ENCODE measurements at regions not wholly inside any gene's neighbourhood (a gene's known extent, or its start where the extent isn't known, plus 50 kb on each side); places are given as distances from the start of the nearest gene placed in this dataset.

DNA sequence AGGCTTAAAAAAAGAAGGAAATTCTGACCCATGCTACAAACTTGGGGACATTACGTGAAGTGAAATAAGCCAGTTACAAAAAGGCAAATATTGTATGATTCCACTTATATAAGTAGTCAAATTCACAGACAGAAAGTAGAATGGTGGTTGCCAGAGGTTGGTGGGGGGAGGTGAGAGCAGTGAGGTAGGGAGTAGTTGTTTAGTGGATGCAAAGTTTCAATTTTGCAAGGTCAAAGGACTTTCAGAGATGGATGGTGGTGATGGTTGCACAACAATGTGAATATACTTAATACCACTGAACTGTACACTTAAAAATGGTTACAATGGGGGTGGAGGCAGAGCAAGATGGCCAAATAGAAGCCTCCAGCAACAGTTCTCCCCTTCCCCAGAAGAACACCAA, 86.2 kb upstream of the PLXNC1 start:
- no peak overlapping the region for H3K4me3 ChIP-seq
- no peaks in the 10 kb centered on the region for H3K27me3 ChIP-seq
- TF ChIP-seq, protein P1, sequence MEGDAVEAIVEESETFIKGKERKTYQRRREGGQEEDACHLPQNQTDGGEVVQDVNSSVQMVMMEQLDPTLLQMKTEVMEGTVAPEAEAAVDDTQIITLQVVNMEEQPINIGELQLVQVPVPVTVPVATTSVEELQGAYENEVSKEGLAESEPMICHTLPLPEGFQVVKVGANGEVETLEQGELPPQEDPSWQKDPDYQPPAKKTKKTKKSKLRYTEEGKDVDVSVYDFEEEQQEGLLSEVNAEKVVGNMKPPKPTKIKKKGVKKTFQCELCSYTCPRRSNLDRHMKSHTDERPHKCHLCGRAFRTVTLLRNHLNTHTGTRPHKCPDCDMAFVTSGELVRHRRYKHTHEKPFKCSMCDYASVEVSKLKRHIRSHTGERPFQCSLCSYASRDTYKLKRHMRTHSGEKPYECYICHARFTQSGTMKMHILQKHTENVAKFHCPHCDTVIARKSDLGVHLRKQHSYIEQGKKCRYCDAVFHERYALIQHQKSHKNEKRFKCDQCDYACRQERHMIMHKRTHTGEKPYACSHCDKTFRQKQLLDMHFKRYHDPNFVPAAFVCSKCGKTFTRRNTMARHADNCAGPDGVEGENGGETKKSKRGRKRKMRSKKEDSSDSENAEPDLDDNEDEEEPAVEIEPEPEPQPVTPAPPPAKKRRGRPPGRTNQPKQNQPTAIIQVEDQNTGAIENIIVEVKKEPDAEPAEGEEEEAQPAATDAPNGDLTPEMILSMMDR (IDR thresholded peaks at IDR 0.05), result no peak
- no peak overlapping the region for H3K27ac ChIP-seq
- DNase-seq, result no peak
- no peaks in the 10 kb centered on the region for H3K36me3 ChIP-seq
- peaks cover 3% of the 10 kb centered on the region for H3K4me1 ChIP-seq (ENCODE audit: insufficient read depth)
- 96 to 100% (median 99%) methylated on average over 1 of the region's 1 CpG for WGBS, 3 donors
- no peaks in the 10 kb centered on the region for H3K9me3 ChIP-seq
- intact Hi-C loops (cut with DNase I), result no loop called here

DNA sequence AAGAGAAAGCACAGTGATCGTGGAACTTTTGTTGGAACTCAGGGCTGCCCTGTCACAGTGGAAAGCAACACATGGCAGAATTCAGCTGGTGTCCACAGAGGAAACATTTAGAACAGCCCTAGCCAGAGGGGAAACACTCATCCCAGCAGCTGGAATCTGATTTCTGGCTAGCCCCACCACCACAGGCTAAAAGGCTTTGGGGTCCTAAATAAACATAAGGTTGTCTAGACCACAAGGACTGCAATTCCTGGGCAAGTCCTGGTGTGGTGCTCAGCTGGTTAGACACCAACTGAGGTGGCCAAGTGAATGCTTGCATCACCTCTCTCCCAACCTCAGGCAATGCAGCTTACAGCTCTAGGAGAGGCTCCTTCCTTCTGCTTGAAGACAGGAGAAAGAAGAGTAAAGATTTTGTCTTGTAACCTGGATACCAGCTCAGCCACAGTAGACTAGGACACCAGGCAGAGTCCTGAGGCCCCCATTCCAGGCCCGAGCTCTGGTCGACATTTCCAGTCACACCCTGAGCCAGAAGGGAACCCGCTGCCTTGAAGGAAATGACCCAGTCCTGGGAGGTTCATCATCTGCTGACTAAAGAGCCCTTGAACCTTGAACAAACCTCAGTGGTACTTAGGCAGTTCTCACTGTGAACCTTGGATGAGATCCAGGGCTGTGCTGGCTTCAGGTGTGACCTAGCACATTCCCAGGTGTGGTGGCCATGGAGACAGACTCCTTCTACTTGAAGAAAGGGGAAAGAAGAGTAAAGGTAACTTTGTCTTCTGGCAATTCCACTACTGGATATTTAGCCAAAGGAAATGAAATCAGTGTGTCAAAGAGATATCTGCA, 85.4 kb upstream of the PLXNC1 start:
- intact Hi-C loops (cut with DNase I), result no loop called here
- WGBS, 3 donors, result 81 to 91% (median 88%) methylated on average over 4 of the region's 4 CpGs
- no peak overlapping the region for H3K27ac ChIP-seq
- DNase-seq, result no peak
- no peaks in the 10 kb centered on the region for H3K27me3 ChIP-seq
- no peaks in the 10 kb centered on the region for H3K9me3 ChIP-seq
- TF ChIP-seq POLR2A (IDR thresholded peaks at IDR 0.05) (no peak), EP300 (IDR thresholded peaks at IDR 0.05) (no peak)
- TF ChIP-seq, protein P1 (IDR thresholded peaks at IDR 0.05), result no peak
- H3K36me3 ChIP-seq, result no peaks in the 10 kb centered on the region
- no peaks in the 10 kb centered on the region for H3K4me1 ChIP-seq (ENCODE audit: insufficient read depth)
- H3K4me3 ChIP-seq, result no peak overlapping the region

DNA sequence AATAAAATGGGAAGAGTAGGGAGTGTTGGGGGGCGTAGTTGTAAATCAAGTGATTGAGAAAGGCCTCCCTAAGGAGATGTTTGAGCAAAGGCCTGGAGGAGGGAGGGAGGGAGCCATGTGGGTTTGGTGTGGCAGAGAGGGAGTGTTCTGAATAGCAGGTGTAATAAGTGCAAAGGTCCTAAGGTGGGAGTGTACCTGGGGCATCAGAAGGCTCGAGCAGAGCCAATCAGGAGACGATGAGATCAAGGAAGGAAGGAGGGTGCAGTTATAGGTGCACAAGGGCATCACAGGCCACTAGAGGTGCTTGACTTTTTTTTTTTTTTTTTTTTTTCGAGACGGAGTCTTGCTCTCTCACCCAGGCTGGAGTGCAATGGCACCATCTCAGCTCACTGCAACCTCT, 77.9 kb upstream of the PLXNC1 start:
- TF ChIP-seq, protein P1 (IDR thresholded peaks at IDR 0.05), result no peak
- no peak for TF ChIP-seq EP300 (IDR thresholded peaks at IDR 0.05)
- TF ChIP-seq POLR2A (IDR thresholded peaks at IDR 0.05), result no peak
- Histone ChIP-seq H3K9me3 (no peaks in the 10 kb centered on the region), H3K36me3 (no peaks in the 10 kb centered on the region), H3K4me3 (no peak overlapping the region), H3K27ac (no peak overlapping the region), H3K4me1 (ENCODE audit: insufficient read depth) (peaks cover 2% of the 10 kb centered on the region), H3K27me3 (no peaks in the 10 kb centered on the region)
- intact Hi-C loops (cut with DNase I), result loop anchor here in 1 of 4 donors (10.0 kb wide), 3 partner anchors 306 to 496 kb away; partner anchors contain the start of genes CRADD and SOCS2
- DNase-seq, result no peak
- 89 to 97% (median 92%) methylated on average over 5 of the region's 5 CpGs for WGBS, 3 donors

GRCh38 chr12:94071258-94071657, 77.1 kb upstream of the PLXNC1 start:
- H3K36me3 ChIP-seq, result no peaks in the 10 kb centered on the region
- no peaks in the 10 kb centered on the region for H3K9me3 ChIP-seq
- no peak for TF ChIP-seq EP300 (IDR thresholded peaks at IDR 0.05)
- no peak for TF ChIP-seq POLR2A (IDR thresholded peaks at IDR 0.05)
- TF ChIP-seq, protein P1 (IDR thresholded peaks at IDR 0.05), result no peak
- peaks cover 2% of the 10 kb centered on the region for H3K4me1 ChIP-seq (ENCODE audit: insufficient read depth)
- no peak overlapping the region for H3K27ac ChIP-seq
- 47 to 75% (median 51%) methylated on average over 2 of the region's 2 CpGs for WGBS, 3 donors
- no peak overlapping the region for H3K4me3 ChIP-seq
- no peak for DNase-seq
- intact Hi-C loops (cut with DNase I), result loop anchor here in 1 of 4 donors (10.0 kb wide), 3 partner anchors 306 to 496 kb away; partner anchors contain the start of genes CRADD and SOCS2
- no peaks in the 10 kb centered on the region for H3K27me3 ChIP-seq
